ENCODE measurements at regions not wholly inside any gene's neighbourhood (a gene's known extent, or its start where the extent isn't known, plus 50 kb on each side); places are given as distances from the start of the nearest gene placed in this dataset.
A peak's percentile ranks its signal among the peaks of the same experiment; 100 is the strongest.
"Not testable (repeated sequence)": the region's sequence is repeated elsewhere in the genome, so short reads cannot be mapped to it uniquely, and the experiment has no call there.

GRCh38 chr19:5257155-5258045 is 83.2 kb downstream of the PTPRS start:
- no peak for DNase-seq (ENCODE audit: low read depth)

- DNase-seq (ENCODE audit: low read depth), result no peak
Measured at GRCh38 chr19:5255602-5256231, 84.9 kb downstream of the PTPRS start.

GRCh38 chr19:5254944-5255343 is 85.7 kb downstream of the PTPRS start:
- DNase-seq (ENCODE audit: low read depth), result no peak

GRCh38 chr19:5254543-5254942 is 86.1 kb downstream of the PTPRS start:
- no peak for DNase-seq (ENCODE audit: low read depth)

GRCh38 chr19:5253406-5254110 is 87.1 kb downstream of the PTPRS start:
- no peak for DNase-seq (ENCODE audit: low read depth)

GRCh38 chr19:5251096-5252065 is 89.2 kb downstream of the PTPRS start:
- DNase-seq (ENCODE audit: low read depth), result no peak

GRCh38 chr19:5250127-5250659 is 90.4 kb downstream of the PTPRS start:
- DNase-seq (ENCODE audit: low read depth), result no peak

GRCh38 chr19:5249526-5249925 is 91.1 kb downstream of the PTPRS start:
- no peak for DNase-seq (ENCODE audit: low read depth)

GRCh38 chr19:5247957-5248705 is 92.5 kb downstream of the PTPRS start:
- DNase-seq (ENCODE audit: low read depth), result no peak

- DNase-seq (ENCODE audit: low read depth), result peak; percentile 7
Measured at GRCh38 chr19:5246554-5247155, 94.0 kb downstream of the PTPRS start.

- no peak for DNase-seq (ENCODE audit: low read depth)
Measured at GRCh38 chr19:5245631-5246553, 94.7 kb downstream of the PTPRS start.

- DNase-seq (ENCODE audit: low read depth), result no peak
Measured at GRCh38 chr19:5244351-5244750, 96.3 kb downstream of the PTPRS start.

GRCh38 chr19:5243878-5244277 is 96.7 kb downstream of the PTPRS start:
- DNase-seq (ENCODE audit: low read depth), result no peak

GRCh38 chr19:5241896-5242295 is 98.7 kb downstream of the PTPRS start:
- not testable (repeated sequence) for DNase-seq (ENCODE audit: low read depth)

- DNase-seq (ENCODE audit: low read depth), result no peak
Measured at GRCh38 chr19:5240011-5240410, 100.6 kb downstream of the PTPRS start.

GRCh38 chr19:5238700-5239099 is 101.9 kb downstream of the PTPRS start:
- no peak for DNase-seq (ENCODE audit: low read depth)

- DNase-seq (ENCODE audit: low read depth), result no peak
Measured at GRCh38 chr19:5237939-5238480, 102.6 kb downstream of the PTPRS start.

- no peak for DNase-seq (ENCODE audit: low read depth)
Measured at GRCh38 chr19:5237190-5237780, 103.3 kb downstream of the PTPRS start.

Measured in activated T-cell treated with anti-CD3 and anti-CD28 coated beads for 24 hours (primary cell).